Epidermal melanocyte (primary cell): ENCODE measurements at regions not wholly inside any gene's neighbourhood (a gene's known extent, or its start where the extent isn't known, plus 50 kb on each side); places are given as distances from the start of the nearest gene placed in this dataset.

Source experiments
- DNase-seq: peaks from one replicate; pipeline ENCODE4 v3.0.0; 2011; ENCODE audit warnings: low spot score; ENCODE audit not compliant: insufficient read length

- no peak for DNase-seq
Observed at GRCh38 chr2:235140801-235141081, 188.9 kb downstream of the SH3BP4 start.

GRCh38 chr2:235141411-235142128 is 189.8 kb downstream of the SH3BP4 start:
- DNase-seq, result no peak

GRCh38 chr2:235142601-235143000 is 190.8 kb downstream of the SH3BP4 start:
- DNase-seq, result no peak

GRCh38 chr2:235143789-235144188 is 192.0 kb downstream of the SH3BP4 start:
- no peak for DNase-seq

GRCh38 chr2:235144291-235144690 is 192.5 kb downstream of the SH3BP4 start:
- DNase-seq, result no peak

GRCh38 chr2:235146206-235146605 is 194.4 kb downstream of the SH3BP4 start:
- no peak for DNase-seq

- no peak for DNase-seq
Observed at GRCh38 chr2:235146871-235147565, 195.2 kb downstream of the SH3BP4 start.

- no peak for DNase-seq
Observed at GRCh38 chr2:235148201-235149170, 196.7 kb downstream of the SH3BP4 start.

- peak; percentile 38 for DNase-seq
Observed at GRCh38 chr2:235149240-235149659, 197.4 kb downstream of the SH3BP4 start.

- no peak for DNase-seq
Observed at GRCh38 chr2:235149736-235150135, 197.9 kb downstream of the SH3BP4 start.

GRCh38 chr2:235151152-235151551 is 199.3 kb downstream of the SH3BP4 start:
- no peak for DNase-seq

GRCh38 chr2:235155163-235155562 is 203.3 kb downstream of the SH3BP4 start:
- no peak for DNase-seq

- DNase-seq, result no peak
Observed at GRCh38 chr2:235156055-235156454, 204.2 kb downstream of the SH3BP4 start.

GRCh38 chr2:235157746-235158482 is 206.1 kb downstream of the SH3BP4 start:
- no peak for DNase-seq

- DNase-seq, result no peak
Observed at GRCh38 chr2:235160281-235160810, 208.5 kb downstream of the SH3BP4 start.

GRCh38 chr2:235161565-235161964 is 209.7 kb downstream of the SH3BP4 start:
- no peak for DNase-seq

GRCh38 chr2:235162082-235162836 is 210.4 kb downstream of the SH3BP4 start:
- no peak for DNase-seq

GRCh38 chr2:235162837-235163197 is 211.0 kb downstream of the SH3BP4 start:
- DNase-seq, result no peak

GRCh38 chr2:235165136-235165535 is 213.3 kb downstream of the SH3BP4 start:
- no peak for DNase-seq

- no peak for DNase-seq
Observed at GRCh38 chr2:235165631-235166030, 213.8 kb downstream of the SH3BP4 start.
